Colonic mucosa (tissue), 4 donors: ENCODE measurements at regions not wholly inside any gene's neighbourhood (a gene's known extent, or its start where the extent isn't known, plus 50 kb on each side); places are given as distances from the start of the nearest gene placed in this dataset.

Experiments
- DNase-seq: peaks from one replicate; pipeline ENCODE4 v3.0.0-alpha.2; 2020
- H3K27ac ChIP-seq: fragments of 200-600 bp; one replicate; pipeline ENCODE4 v1.8.0; 2021
- H3K27me3 ChIP-seq: fragments of 200-600 bp; one replicate; pipeline ENCODE4 v1.8.0; 2021
- H3K36me3 ChIP-seq: fragments of 200-600 bp; one replicate; pipeline ENCODE4 v1.8.0; 2021
- H3K4me1 ChIP-seq: fragments of 200-600 bp; one replicate; pipeline ENCODE4 v1.8.0; 2021; ENCODE audit warnings: mild to moderate bottlenecking
- H3K4me3 ChIP-seq: fragments of 200-600 bp; one replicate; pipeline ENCODE4 v1.8.0; 2021
- H3K9ac ChIP-seq, 2 donors: one replicate each; pipeline ENCODE4 v1.7.0; 2013; ENCODE audit warnings: control low read depth in 2 of 2, low read depth in 2 of 2, low read length in 2 of 2
- H3K9me3 ChIP-seq: fragments of 200-600 bp; one replicate; pipeline ENCODE4 v1.8.0; 2021
- intact Hi-C: fragments of 100-400 bp; cut with DNase I; formaldehyde crosslinking; loops from one replicate; pipeline ENCODE4 v1.14.1; 2022
- TF ChIP-seq, protein P1 (sequence below): fragments of 200-600 bp; IDR thresholded peaks from one replicate; pipeline ENCODE4 v1.8.0; 2022; ENCODE audit warnings: antibody characterized with exemption, mild to moderate bottlenecking
- donor health status: healthy.
- donor health status: DM: no; HTN: no; CAD: no.
- donor health status: DM: no; HTN: no; CAD: no.

DNA sequence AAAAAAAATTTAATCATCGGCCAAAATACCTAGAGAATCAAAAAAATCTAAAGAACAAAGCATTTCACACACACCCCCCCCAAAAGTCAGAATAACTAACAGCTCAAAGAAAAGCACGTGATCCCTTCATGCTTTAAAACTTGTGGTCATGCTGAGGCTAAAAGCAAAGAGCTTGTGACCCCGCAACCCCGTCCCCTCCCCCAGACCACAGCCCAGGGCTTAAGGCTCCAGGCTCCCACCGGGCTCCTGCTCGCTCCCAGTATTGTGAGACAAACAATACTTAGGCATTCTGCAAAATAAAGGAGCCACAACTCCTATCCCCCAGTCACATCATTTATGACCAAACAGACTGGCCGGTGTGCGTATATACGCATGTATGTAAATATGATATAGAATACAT lies 62.1 kb upstream of the CCDC160 start:
- no peak overlapping the region for H3K9ac ChIP-seq
- H3K27ac ChIP-seq, result no peak overlapping the region
- peaks cover 6% of the 10 kb centered on the region for H3K27me3 ChIP-seq
- intact Hi-C loops, result no loop called here
- H3K9me3 ChIP-seq, result no peaks in the 10 kb centered on the region
- H3K4me3 ChIP-seq, result no peak overlapping the region
- no peak for DNase-seq
- no peaks in the 10 kb centered on the region for H3K4me1 ChIP-seq
- TF ChIP-seq, protein P1, sequence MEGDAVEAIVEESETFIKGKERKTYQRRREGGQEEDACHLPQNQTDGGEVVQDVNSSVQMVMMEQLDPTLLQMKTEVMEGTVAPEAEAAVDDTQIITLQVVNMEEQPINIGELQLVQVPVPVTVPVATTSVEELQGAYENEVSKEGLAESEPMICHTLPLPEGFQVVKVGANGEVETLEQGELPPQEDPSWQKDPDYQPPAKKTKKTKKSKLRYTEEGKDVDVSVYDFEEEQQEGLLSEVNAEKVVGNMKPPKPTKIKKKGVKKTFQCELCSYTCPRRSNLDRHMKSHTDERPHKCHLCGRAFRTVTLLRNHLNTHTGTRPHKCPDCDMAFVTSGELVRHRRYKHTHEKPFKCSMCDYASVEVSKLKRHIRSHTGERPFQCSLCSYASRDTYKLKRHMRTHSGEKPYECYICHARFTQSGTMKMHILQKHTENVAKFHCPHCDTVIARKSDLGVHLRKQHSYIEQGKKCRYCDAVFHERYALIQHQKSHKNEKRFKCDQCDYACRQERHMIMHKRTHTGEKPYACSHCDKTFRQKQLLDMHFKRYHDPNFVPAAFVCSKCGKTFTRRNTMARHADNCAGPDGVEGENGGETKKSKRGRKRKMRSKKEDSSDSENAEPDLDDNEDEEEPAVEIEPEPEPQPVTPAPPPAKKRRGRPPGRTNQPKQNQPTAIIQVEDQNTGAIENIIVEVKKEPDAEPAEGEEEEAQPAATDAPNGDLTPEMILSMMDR, result no peak
- no peaks in the 10 kb centered on the region for H3K36me3 ChIP-seq

GRCh38 chrX:134177527-134177926 lies 59.5 kb upstream of the CCDC160 start:
- TF ChIP-seq, protein P1, result no peak
- no peak for DNase-seq
- H3K27ac ChIP-seq, result no peak overlapping the region
- H3K27me3 ChIP-seq, result peaks cover 6% of the 10 kb centered on the region
- H3K4me3 ChIP-seq, result no peak overlapping the region
- H3K9ac ChIP-seq, result no peak overlapping the region
- H3K9me3 ChIP-seq, result no peaks in the 10 kb centered on the region
- intact Hi-C loops, result no loop called here
- H3K36me3 ChIP-seq, result no peaks in the 10 kb centered on the region
- H3K4me1 ChIP-seq, result no peaks in the 10 kb centered on the region

- TF ChIP-seq, protein P1, result no peak
- Histone ChIP-seq H3K4me1 (no peaks in the 10 kb centered on the region), H3K27ac (no peak overlapping the region), H3K27me3 (no peaks in the 10 kb centered on the region), H3K9me3 (no peaks in the 10 kb centered on the region), H3K9ac (no peak overlapping the region), H3K4me3 (no peak overlapping the region), H3K36me3 (no peaks in the 10 kb centered on the region)
- intact Hi-C loops, result no loop called here
- no peak for DNase-seq
Measured at GRCh38 chrX:134180601-134181274, 56.2 kb upstream of the CCDC160 start.

DNA sequence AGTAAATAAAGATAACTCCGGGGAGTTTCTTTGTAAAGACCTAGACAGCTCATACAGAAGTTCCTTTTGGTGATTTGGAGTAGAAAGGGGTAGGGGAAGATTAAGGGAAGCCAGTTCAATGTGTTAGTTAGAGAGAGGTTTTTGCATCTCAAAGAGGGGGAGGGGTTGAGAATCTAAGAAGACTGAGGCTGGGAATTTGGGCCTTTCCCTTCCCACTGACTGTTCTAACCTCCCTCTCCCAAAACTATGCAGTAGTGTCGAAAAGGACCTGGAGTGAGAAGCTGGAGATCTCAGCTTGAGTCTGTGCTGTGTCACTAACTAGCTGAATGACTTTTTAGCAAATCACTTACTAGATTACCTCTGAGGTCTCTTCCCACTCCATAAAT lies 55.7 kb upstream of the CCDC160 start:
- no peaks in the 10 kb centered on the region for H3K27me3 ChIP-seq
- H3K36me3 ChIP-seq, result no peaks in the 10 kb centered on the region
- H3K9me3 ChIP-seq, result no peaks in the 10 kb centered on the region
- no peak overlapping the region for H3K27ac ChIP-seq
- intact Hi-C loops, result no loop called here
- TF ChIP-seq, protein P1, result no peak
- H3K4me1 ChIP-seq, result no peaks in the 10 kb centered on the region
- DNase-seq, result no peak
- no peak overlapping the region for H3K4me3 ChIP-seq
- H3K9ac ChIP-seq, result no peak overlapping the region

DNA sequence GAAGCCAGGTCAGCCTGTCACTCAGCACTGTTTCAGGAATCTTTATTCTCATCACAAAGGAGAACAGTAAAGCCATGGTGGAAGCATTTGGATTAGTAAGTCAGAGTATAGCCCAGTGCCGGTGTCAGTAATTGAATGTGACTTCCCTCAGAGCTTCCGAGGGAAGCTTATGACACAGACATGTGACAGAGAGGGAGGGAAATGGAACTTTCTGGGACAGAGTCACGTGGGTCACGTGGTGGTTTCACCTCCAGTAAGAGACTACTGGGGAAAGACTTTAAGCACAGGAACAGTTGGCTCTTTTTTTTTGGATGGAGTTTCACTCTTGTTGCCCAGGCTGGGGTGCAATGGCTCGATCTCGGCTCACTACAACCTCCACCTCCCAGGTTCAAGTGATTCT lies 53.3 kb upstream of the CCDC160 start:
- Histone ChIP-seq H3K27ac (no peak overlapping the region), H3K9me3 (no peaks in the 10 kb centered on the region), H3K27me3 (no peaks in the 10 kb centered on the region), H3K9ac (no peak overlapping the region), H3K4me3 (no peak overlapping the region), H3K4me1 (no peaks in the 10 kb centered on the region), H3K36me3 (no peaks in the 10 kb centered on the region)
- TF ChIP-seq, protein P1, result no peak
- no peak for DNase-seq
- intact Hi-C loops, result no loop called here
